ENCODE measurements at regions not wholly inside any gene's neighbourhood (a gene's known extent, or its start where the extent isn't known, plus 50 kb on each side); places are given as distances from the start of the nearest gene placed in this dataset.

DNA sequence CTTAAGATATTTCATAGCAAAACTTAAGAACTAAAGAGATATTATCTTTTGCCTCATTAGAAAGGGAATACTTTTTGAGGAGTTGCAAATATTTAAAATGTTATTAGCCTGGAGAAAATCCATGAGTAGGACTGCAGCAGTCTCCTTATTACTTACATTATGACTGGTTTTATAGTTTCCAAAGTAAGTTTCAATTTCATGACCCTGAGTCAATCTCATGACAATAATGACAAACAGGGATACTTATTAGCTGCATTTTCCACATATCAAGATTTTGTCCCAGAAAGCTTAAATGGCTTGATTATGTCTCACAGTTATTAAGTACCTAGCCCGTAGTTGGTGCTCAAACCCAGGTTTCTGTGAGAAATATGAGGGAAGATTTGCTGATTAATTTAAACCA is 150.8 kb upstream of the ZEB2 start:
- H3K9me2 ChIP-seq (replicated peaks; ENCODE audit: low read length), result 0 out of 2 replicates have a peak, but pooled peaks cover 6% of the 10 kb centered on the region
- CTCF ChIA-PET, result no interaction called here

GRCh38 chr2:144670080-144670479 is 150.2 kb upstream of the ZEB2 start:
- ChIA-PET CTCF (no interaction called here), POLR2A (ENCODE audit: unreplicated experiment) (no interaction called here)
- intact Hi-C loops (cut with micrococcal nuclease), result no loop called here
- Histone ChIP-seq H3K4me2 (ENCODE audit: low read length) (no peak overlapping the region), H3K4me3 (ENCODE audit: low read length) (no peak overlapping the region), H3K9me3 (ENCODE audit: low read length) (no peaks in the 10 kb centered on the region), H3K27me3 (ENCODE audit: low read length) (no peaks in the 10 kb centered on the region), H4K20me1 (ENCODE audit: low read length) (no peaks in the 10 kb centered on the region), H3F3A (ENCODE audit: low read length, unreplicated experiment) (no peaks in the 10 kb centered on the region), H3K4me1 (ENCODE audit: insufficient read depth, low read length) (peaks cover 28% of the 10 kb centered on the region), H3K79me2 (ENCODE audit: low read length) (no peaks in the 10 kb centered on the region), H3K9ac (ENCODE audit: low read length) (no peak overlapping the region), H3K36me3 (ENCODE audit: low read depth, low read length) (no peaks in the 10 kb centered on the region), H2AFZ (ENCODE audit: low read length) (no peak overlapping the region), H3K27ac (ENCODE audit: low read length) (no peak overlapping the region), H3K9me2 (replicated peaks; ENCODE audit: low read length) (0 out of 2 replicates have a peak, but pooled peaks cover 6% of the 10 kb centered on the region)
- BruUV-seq (replicated peaks), result no TSS peak
- TF ChIP-seq EZH2phosphoT487 (IDR thresholded peaks at IDR 0.05; ENCODE audit: borderline replicate concordance, low read length), result no peak
- no peak for TF ChIP-seq CTCF (conservative IDR thresholded peaks at IDR 0.05; ENCODE audit: low read depth, low read length)
- TF ChIP-seq EZH2 (IDR thresholded peaks at IDR 0.05; ENCODE audit: low read length, unreplicated experiment), result no peak
- DNase-seq, result no peak
- ATAC-seq, result no peak

More for the DNA sequence above, 150.8 kb upstream of the ZEB2 start:
- no TSS peak for BruUV-seq (replicated peaks)
- Histone ChIP-seq H3K4me1 (ENCODE audit: insufficient read depth, low read length) (peaks cover 25% of the 10 kb centered on the region), H2AFZ (ENCODE audit: low read length) (no peak overlapping the region), H3K79me2 (ENCODE audit: low read length) (no peaks in the 10 kb centered on the region), H3K9me3 (ENCODE audit: low read length) (no peaks in the 10 kb centered on the region), H3F3A (ENCODE audit: low read length, unreplicated experiment) (no peaks in the 10 kb centered on the region), H3K27me3 (ENCODE audit: low read length) (no peaks in the 10 kb centered on the region), H3K4me3 (ENCODE audit: low read length) (no peak overlapping the region), H4K20me1 (ENCODE audit: low read length) (no peaks in the 10 kb centered on the region), H3K4me2 (ENCODE audit: low read length) (no peak overlapping the region), H3K9ac (ENCODE audit: low read length) (no peak overlapping the region), H3K36me3 (ENCODE audit: low read depth, low read length) (no peaks in the 10 kb centered on the region), H3K27ac (ENCODE audit: low read length) (no peak overlapping the region)
- intact Hi-C loops (cut with micrococcal nuclease), result no loop called here
- ATAC-seq (no peak), DNase-seq (no peak)
- POLR2A ChIA-PET (ENCODE audit: unreplicated experiment), result no interaction called here
- TF ChIP-seq EZH2phosphoT487 (IDR thresholded peaks at IDR 0.05; ENCODE audit: borderline replicate concordance, low read length), result no peak
- TF ChIP-seq CTCF (conservative IDR thresholded peaks at IDR 0.05; ENCODE audit: low read depth, low read length), result no peak
- TF ChIP-seq EZH2 (IDR thresholded peaks at IDR 0.05; ENCODE audit: low read length, unreplicated experiment), result no peak

DNA sequence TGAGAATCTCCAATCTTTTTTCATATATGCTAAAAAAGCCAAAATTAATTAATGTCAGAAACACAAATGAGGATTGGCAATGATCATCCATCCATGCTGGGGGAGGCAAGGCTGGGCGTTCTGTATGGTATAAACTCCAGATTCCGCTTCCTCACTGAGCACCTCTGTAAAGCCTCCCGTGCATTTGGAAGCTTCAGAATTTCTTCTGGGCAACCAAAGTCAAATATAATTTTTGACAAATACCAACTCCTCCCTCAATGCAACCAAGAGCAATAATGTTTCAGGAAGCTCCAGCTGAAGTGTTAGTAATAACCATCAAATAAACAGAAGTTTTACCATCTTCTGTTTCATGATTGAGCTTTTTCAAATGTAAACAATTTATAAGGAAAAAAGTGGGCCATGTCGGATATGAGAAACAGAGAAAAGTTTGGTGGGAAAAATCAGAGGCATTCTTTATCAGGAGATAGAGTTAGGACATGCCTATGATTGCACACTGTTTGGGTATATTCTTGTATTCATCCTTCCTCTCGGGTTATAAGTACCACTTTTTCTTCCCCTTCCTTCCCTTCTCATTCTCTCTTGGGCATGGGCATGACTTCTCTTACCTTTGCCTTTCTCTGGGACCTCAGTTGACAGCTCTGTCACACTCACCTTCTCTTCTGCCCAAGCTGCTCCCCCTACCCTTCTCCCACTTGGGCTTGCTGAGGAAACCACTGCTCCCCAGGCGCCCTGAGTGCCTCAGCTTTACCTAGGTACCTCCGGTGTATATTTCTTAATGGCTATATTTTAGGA is 149.5 kb upstream of the ZEB2 start:
- Histone ChIP-seq H4K20me1 (ENCODE audit: low read length) (no peaks in the 10 kb centered on the region), H3K9me2 (replicated peaks; ENCODE audit: low read length) (0 out of 2 replicates have a peak, but pooled peaks cover 6% of the 10 kb centered on the region), H3K27me3 (ENCODE audit: low read length) (no peaks in the 10 kb centered on the region), H3K9me3 (ENCODE audit: low read length) (no peaks in the 10 kb centered on the region), H3K9ac (ENCODE audit: low read length) (no peak overlapping the region), H2AFZ (ENCODE audit: low read length) (no peak overlapping the region), H3K36me3 (ENCODE audit: low read depth, low read length) (no peaks in the 10 kb centered on the region), H3K4me2 (ENCODE audit: low read length) (peak overlapping the region; percentile 32), H3K4me1 (ENCODE audit: insufficient read depth, low read length) (peaks cover 28% of the 10 kb centered on the region), H3K27ac (ENCODE audit: low read length) (no peak overlapping the region), H3K79me2 (ENCODE audit: low read length) (no peaks in the 10 kb centered on the region), H3F3A (ENCODE audit: low read length, unreplicated experiment) (no peaks in the 10 kb centered on the region), H3K4me3 (ENCODE audit: low read length) (no peak overlapping the region)
- ChIA-PET CTCF (no interaction called here), POLR2A (ENCODE audit: unreplicated experiment) (interaction anchor here (1.0 kb wide), 1 partner anchor 338 kb away, joined by 3 read pairs; no protein-coding TSS in a partner anchor)
- no peak for DNase-seq
- intact Hi-C loops (cut with micrococcal nuclease), result loop anchor here (5.0 to 10.0 kb wide), 3 partner anchors 72 to 375 kb away; a partner anchor contains a TSS
- ATAC-seq, result no peak
- no peak for TF ChIP-seq CTCF (conservative IDR thresholded peaks at IDR 0.05; ENCODE audit: low read depth, low read length)
- BruUV-seq (replicated peaks), result no TSS peak

Measured in PC-3 (cell line).